Natural killer cell (primary cell): ENCODE measurements at regions not wholly inside any gene's neighbourhood (a gene's known extent, or its start where the extent isn't known, plus 50 kb on each side); places are given as distances from the start of the nearest gene placed in this dataset.

Source experiments
- ATAC-seq, 3 donors: fragments of 150-1000 bp in 2 of 3; fragments of 200-7000 bp in 1 of 3; cut with Tn5 transposase; 1 replicate in 1 of 3; 2 replicates in 2 of 3; pipeline ENCODE4 v1.10.0; 2021; ENCODE audit warnings: mild to moderate bottlenecking in 2 of 3, moderate library complexity in 2 of 3
- DNase-seq, 2 donors: peaks; one replicate each; pipeline versions ENCODE4 v3.0.0 to v3.0.0-alpha.2; 2013 to 2021; ENCODE audit warnings: mixed read lengths in 1 of 2
- H3K27ac ChIP-seq: one replicate; pipeline ENCODE4 v1.5.1; 2013; ENCODE audit warnings: mild to moderate bottlenecking, low read length
- H3K27me3 ChIP-seq: one replicate; pipeline ENCODE4 v1.6.1; 2013; ENCODE audit warnings: low read length; ENCODE audit not compliant: control insufficient read depth, insufficient read depth
- H3K36me3 ChIP-seq: one replicate; pipeline ENCODE4 v1.6.1; 2013; ENCODE audit warnings: low read length; ENCODE audit not compliant: control insufficient read depth, insufficient read depth
- H3K4me1 ChIP-seq: one replicate; pipeline ENCODE4 v1.6.1; 2013; ENCODE audit warnings: low read length; ENCODE audit not compliant: control insufficient read depth, insufficient read depth
- H3K4me3 ChIP-seq: one replicate; pipeline ENCODE4 v1.5.1; 2013; ENCODE audit warnings: low read length
- H3K9me3 ChIP-seq: one replicate; pipeline ENCODE4 v1.6.1; 2013; ENCODE audit warnings: low read length; ENCODE audit not compliant: control insufficient read depth, insufficient read depth
- H3K27ac Mint-ChIP-seq, 2 donors: one replicate each; pipeline ENCODE4 v1.8.0; 2022; ENCODE audit warnings: mild to moderate bottlenecking in 2 of 2, mixed read lengths in 2 of 2, moderate library complexity in 1 of 2
- H3K27me3 Mint-ChIP-seq, 2 donors: one replicate each; pipeline ENCODE4 v1.8.0; 2022; ENCODE audit warnings: low read depth in 2 of 2, mixed read lengths in 2 of 2
- H3K36me3 Mint-ChIP-seq: one replicate; pipeline ENCODE4 v1.8.0; 2022; ENCODE audit warnings: mixed read lengths
- H3K4me1 Mint-ChIP-seq, 2 donors: one replicate each; pipeline ENCODE4 v1.8.0; 2022; ENCODE audit warnings: mixed read lengths in 2 of 2
- H3K4me3 Mint-ChIP-seq: one replicate; pipeline ENCODE4 v1.8.0; 2022; ENCODE audit warnings: mild to moderate bottlenecking, moderate library complexity, mixed read lengths
- H3K9me3 Mint-ChIP-seq, 2 donors: one replicate each; pipeline ENCODE4 v1.8.0; 2022; ENCODE audit warnings: mixed read lengths in 2 of 2
- WGBS: methylation state at CpG from one replicate; pipeline ENCODE4 v1.1.7; 2013; ENCODE audit warnings: missing lambda C conversion rate; ENCODE audit not compliant: insufficient coverage; 5-methylcytosine and 5-hydroxymethylcytosine counted together
- intact Hi-C: fragments of 100-400 bp; cut with micrococcal nuclease; formaldehyde crosslinking; loops from one replicate; pipeline ENCODE4 v1.14.2; 2022
- TF ChIP-seq, protein P1 (sequence below): fragments of 200-600 bp; IDR thresholded peaks from one replicate; pipeline ENCODE4 v1.8.0; 2022; ENCODE audit warnings: antibody characterized with exemption

GRCh38 chr15:62474771-62475124, 309.7 kb upstream of the C2CD4B start:
- intact Hi-C loops, result no loop called here
- TF ChIP-seq, protein P1, sequence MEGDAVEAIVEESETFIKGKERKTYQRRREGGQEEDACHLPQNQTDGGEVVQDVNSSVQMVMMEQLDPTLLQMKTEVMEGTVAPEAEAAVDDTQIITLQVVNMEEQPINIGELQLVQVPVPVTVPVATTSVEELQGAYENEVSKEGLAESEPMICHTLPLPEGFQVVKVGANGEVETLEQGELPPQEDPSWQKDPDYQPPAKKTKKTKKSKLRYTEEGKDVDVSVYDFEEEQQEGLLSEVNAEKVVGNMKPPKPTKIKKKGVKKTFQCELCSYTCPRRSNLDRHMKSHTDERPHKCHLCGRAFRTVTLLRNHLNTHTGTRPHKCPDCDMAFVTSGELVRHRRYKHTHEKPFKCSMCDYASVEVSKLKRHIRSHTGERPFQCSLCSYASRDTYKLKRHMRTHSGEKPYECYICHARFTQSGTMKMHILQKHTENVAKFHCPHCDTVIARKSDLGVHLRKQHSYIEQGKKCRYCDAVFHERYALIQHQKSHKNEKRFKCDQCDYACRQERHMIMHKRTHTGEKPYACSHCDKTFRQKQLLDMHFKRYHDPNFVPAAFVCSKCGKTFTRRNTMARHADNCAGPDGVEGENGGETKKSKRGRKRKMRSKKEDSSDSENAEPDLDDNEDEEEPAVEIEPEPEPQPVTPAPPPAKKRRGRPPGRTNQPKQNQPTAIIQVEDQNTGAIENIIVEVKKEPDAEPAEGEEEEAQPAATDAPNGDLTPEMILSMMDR, result no peak
- WGBS, result 84% methylated on average over 3 of the region's 5 CpGs
- H3K4me3 ChIP-seq, result no peak overlapping the region
- H3K36me3 ChIP-seq, result no peaks in the 10 kb centered on the region
- ATAC-seq (no peak), DNase-seq (no peak)
- no peak overlapping the region for H3K4me3 Mint-ChIP-seq
- H3K9me3 Mint-ChIP-seq, result no peaks in the 10 kb centered on the region
- H3K27ac ChIP-seq, result no peak overlapping the region
- no peaks in the 10 kb centered on the region for H3K4me1 ChIP-seq
- H3K27me3 ChIP-seq, result no peaks in the 10 kb centered on the region
- no peaks in the 10 kb centered on the region for H3K9me3 ChIP-seq
- no peaks in the 10 kb centered on the region for H3K36me3 Mint-ChIP-seq
- no peak overlapping the region for H3K27ac Mint-ChIP-seq
- no peaks in the 10 kb centered on the region for H3K27me3 Mint-ChIP-seq
- H3K4me1 Mint-ChIP-seq, result no peaks in the 10 kb centered on the region

DNA sequence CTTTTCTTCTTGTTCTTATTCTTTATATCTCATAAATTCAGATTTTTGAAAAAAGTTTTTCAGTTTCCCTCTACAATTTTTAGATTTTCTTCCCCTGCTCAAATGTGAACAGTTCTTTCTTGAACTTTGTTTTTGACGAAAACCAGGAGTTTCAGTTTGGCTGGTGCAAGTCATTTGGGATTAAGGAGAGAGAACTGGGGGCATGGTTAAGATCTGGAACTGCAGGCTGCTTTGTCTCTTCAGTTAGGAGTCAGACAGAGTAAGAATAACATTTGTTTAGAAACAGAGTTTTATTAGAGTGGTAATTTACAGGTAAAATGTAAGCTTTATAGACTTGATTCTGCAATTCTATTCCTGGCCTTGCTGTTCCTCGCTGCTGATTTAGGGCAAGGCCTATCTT, 310.5 kb upstream of the C2CD4B start:
- Mint-ChIP-seq H3K36me3 (no peaks in the 10 kb centered on the region), H3K9me3 (no peaks in the 10 kb centered on the region)
- TF ChIP-seq, protein P1, result no peak

GRCh38 chr15:62476163-62476562, 311.1 kb upstream of the C2CD4B start:
- Mint-ChIP-seq H3K27me3 (no peaks in the 10 kb centered on the region), H3K4me3 (no peak overlapping the region), H3K4me1 (no peaks in the 10 kb centered on the region), H3K9me3 (no peaks in the 10 kb centered on the region), H3K27ac (no peak overlapping the region), H3K36me3 (no peaks in the 10 kb centered on the region)
- WGBS, result 90% methylated on average over 9 of the region's 9 CpGs
- DNase-seq, result no peak
- intact Hi-C loops, result no loop called here
- TF ChIP-seq, protein P1, result no peak
- H3K36me3 ChIP-seq, result no peaks in the 10 kb centered on the region
- no peaks in the 10 kb centered on the region for H3K9me3 ChIP-seq
- H3K4me3 ChIP-seq, result no peak overlapping the region
- H3K4me1 ChIP-seq, result no peaks in the 10 kb centered on the region
- no peak overlapping the region for H3K27ac ChIP-seq
- no peak for ATAC-seq
- no peaks in the 10 kb centered on the region for H3K27me3 ChIP-seq

More for the DNA sequence above, 310.5 kb upstream of the C2CD4B start:
- ATAC-seq (no peak), DNase-seq (no peak)
- Histone ChIP-seq H3K27me3 (no peaks in the 10 kb centered on the region), H3K27ac (no peak overlapping the region), H3K4me1 (no peaks in the 10 kb centered on the region), H3K36me3 (no peaks in the 10 kb centered on the region), H3K9me3 (no peaks in the 10 kb centered on the region), H3K4me3 (no peak overlapping the region)
- intact Hi-C loops, result no loop called here
- Mint-ChIP-seq H3K27ac (no peak overlapping the region), H3K4me1 (no peaks in the 10 kb centered on the region), H3K4me3 (no peak overlapping the region), H3K27me3 (no peaks in the 10 kb centered on the region)
- WGBS, result 90% methylated on average over 2 of the region's 2 CpGs

DNA sequence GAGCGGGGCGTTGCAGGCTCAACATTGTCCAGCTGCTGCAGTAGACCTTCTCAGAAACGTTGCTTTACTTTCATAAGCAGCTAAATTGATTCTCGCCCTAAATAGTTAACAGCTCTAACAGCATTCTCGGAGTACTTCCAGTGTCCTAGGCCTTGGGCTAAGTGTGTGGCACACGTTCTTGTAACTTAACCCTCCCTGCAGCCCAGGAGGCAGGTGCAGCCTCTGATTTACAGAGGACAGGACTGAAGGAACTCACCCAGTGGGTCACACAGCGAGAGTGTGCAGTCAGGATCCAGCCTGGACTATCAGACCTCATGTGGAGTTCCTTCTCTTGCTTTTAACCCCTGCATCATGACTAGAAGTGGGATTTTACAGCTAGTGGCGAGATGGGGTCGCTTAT, 312.8 kb upstream of the C2CD4B start:
- Mint-ChIP-seq H3K36me3 (no peaks in the 10 kb centered on the region), H3K27ac (no peak overlapping the region), H3K4me3 (no peak overlapping the region), H3K4me1 (no peaks in the 10 kb centered on the region), H3K9me3 (no peaks in the 10 kb centered on the region), H3K27me3 (no peaks in the 10 kb centered on the region)
- no peak overlapping the region for H3K27ac ChIP-seq
- TF ChIP-seq, protein P1, result no peak
- H3K4me3 ChIP-seq, result no peak overlapping the region
- no peak for DNase-seq
- H3K4me1 ChIP-seq, result no peaks in the 10 kb centered on the region
- H3K36me3 ChIP-seq, result no peaks in the 10 kb centered on the region
- no peaks in the 10 kb centered on the region for H3K9me3 ChIP-seq
- WGBS, result 85% methylated on average over 7 of the region's 9 CpGs
- intact Hi-C loops, result no loop called here
- no peak for ATAC-seq
- H3K27me3 ChIP-seq, result no peaks in the 10 kb centered on the region
